ENCODE measurements at regions not wholly inside any gene's neighbourhood (a gene's known extent, or its start where the extent isn't known, plus 50 kb on each side); places are given as distances from the start of the nearest gene placed in this dataset.

DNA sequence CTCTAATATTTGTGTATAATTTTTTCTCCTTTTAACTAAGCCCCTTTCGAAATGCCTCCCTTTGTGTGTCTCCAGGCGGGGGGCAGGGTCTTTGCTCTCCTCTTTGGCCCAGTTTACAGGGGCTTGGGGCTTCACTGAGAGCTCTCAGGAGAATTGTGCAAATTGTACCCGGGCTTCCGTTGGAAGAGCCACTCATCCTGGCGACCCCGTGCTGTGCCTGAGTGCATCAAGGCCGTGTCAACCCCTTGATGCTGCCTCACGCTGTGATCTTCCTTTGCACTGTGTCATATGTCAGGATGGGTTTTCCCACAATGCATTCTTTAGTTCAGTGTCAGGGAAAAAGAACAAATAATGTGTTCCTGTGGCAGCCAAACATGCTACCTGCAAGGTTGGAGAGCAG, 118.0 kb upstream of the POU3F2 start:
- TF ChIP-seq, protein P1, sequence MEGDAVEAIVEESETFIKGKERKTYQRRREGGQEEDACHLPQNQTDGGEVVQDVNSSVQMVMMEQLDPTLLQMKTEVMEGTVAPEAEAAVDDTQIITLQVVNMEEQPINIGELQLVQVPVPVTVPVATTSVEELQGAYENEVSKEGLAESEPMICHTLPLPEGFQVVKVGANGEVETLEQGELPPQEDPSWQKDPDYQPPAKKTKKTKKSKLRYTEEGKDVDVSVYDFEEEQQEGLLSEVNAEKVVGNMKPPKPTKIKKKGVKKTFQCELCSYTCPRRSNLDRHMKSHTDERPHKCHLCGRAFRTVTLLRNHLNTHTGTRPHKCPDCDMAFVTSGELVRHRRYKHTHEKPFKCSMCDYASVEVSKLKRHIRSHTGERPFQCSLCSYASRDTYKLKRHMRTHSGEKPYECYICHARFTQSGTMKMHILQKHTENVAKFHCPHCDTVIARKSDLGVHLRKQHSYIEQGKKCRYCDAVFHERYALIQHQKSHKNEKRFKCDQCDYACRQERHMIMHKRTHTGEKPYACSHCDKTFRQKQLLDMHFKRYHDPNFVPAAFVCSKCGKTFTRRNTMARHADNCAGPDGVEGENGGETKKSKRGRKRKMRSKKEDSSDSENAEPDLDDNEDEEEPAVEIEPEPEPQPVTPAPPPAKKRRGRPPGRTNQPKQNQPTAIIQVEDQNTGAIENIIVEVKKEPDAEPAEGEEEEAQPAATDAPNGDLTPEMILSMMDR (IDR thresholded peaks at IDR 0.05; ENCODE audit: insufficient read depth, low read length, poor library complexity, severe bottlenecking), result no peak
- no peak for TF ChIP-seq EZH2phosphoT487 (conservative IDR thresholded peaks at IDR 0.05; ENCODE audit: low read length)
